GM12892 (cell line): ENCODE measurements at regions not wholly inside any gene's neighbourhood (a gene's known extent, or its start where the extent isn't known, plus 50 kb on each side); places are given as distances from the start of the nearest gene placed in this dataset.

Source experiments
- POLR2A ChIP-seq: IDR thresholded peaks from 2 replicates; pipeline ENCODE4 v1.6.1; 2011; ENCODE audit warnings: low read depth, low read length, control low read depth
- POLR2AphosphoS5 ChIP-seq: IDR thresholded peaks from 2 replicates; pipeline ENCODE4 v1.6.1; 2011; ENCODE audit warnings: low read depth, low read length, control low read depth
- TAF1 ChIP-seq: IDR thresholded peaks from 2 replicates; pipeline ENCODE4 v1.6.1; 2011; ENCODE audit warnings: low read depth, mild to moderate bottlenecking, control low read depth, low read length, borderline replicate concordance

- TF ChIP-seq POLR2A (no peak), POLR2AphosphoS5 (no peak), TAF1 (no peak)
Measured at GRCh38 chr6:134506162-134506561, 188.2 kb upstream of the SGK1 start.
